ENCODE measurements at regions not wholly inside any gene's neighbourhood (a gene's known extent, or its start where the extent isn't known, plus 50 kb on each side); places are given as distances from the start of the nearest gene placed in this dataset.

GRCh38 chr10:57017356-57018037 lies 656.4 kb upstream of the ZWINT start:
- intact Hi-C loops (cut with DNase I), result no loop called here
- DNase-seq (ENCODE audit: low spot score), result no peak

GRCh38 chr10:57015595-57016318 lies 654.7 kb upstream of the ZWINT start:
- intact Hi-C loops (cut with DNase I), result no loop called here
- DNase-seq (ENCODE audit: low spot score), result no peak

- intact Hi-C loops (cut with DNase I), result no loop called here
- no peak for DNase-seq (ENCODE audit: low spot score)
Measured at GRCh38 chr10:57015187-57015586, 654.1 kb upstream of the ZWINT start.

GRCh38 chr10:57014758-57015157 lies 653.7 kb upstream of the ZWINT start:
- intact Hi-C loops (cut with DNase I), result no loop called here
- no peak for DNase-seq (ENCODE audit: low spot score)

GRCh38 chr10:57008189-57008588 lies 647.1 kb upstream of the ZWINT start:
- intact Hi-C loops (cut with DNase I), result no loop called here
- DNase-seq (ENCODE audit: low spot score), result no peak

GRCh38 chr10:56991591-56992069 lies 630.6 kb upstream of the ZWINT start:
- intact Hi-C loops (cut with DNase I), result no loop called here
- no peak for DNase-seq (ENCODE audit: low spot score)

- DNase-seq (ENCODE audit: low spot score), result no peak
- intact Hi-C loops (cut with DNase I), result no loop called here
Measured at GRCh38 chr10:56975513-56975912, 614.5 kb upstream of the ZWINT start.

GRCh38 chr10:56973766-56974165 lies 612.7 kb upstream of the ZWINT start:
- intact Hi-C loops (cut with DNase I), result no loop called here

GRCh38 chr10:56943221-56943755 lies 582.2 kb upstream of the ZWINT start:
- intact Hi-C loops (cut with DNase I), result no loop called here
- DNase-seq (ENCODE audit: low spot score), result no peak

More at GRCh38 chr10:56973766-56974165, 612.7 kb upstream of the ZWINT start:
- DNase-seq (ENCODE audit: low spot score), result no peak

GRCh38 chr10:56934515-56934914 lies 573.5 kb upstream of the ZWINT start:
- DNase-seq (ENCODE audit: low spot score), result no peak
- intact Hi-C loops (cut with DNase I), result no loop called here

GRCh38 chr10:56928714-56929113 lies 567.7 kb upstream of the ZWINT start:
- no peak for DNase-seq (ENCODE audit: low spot score)
- intact Hi-C loops (cut with DNase I), result no loop called here

- no peak for DNase-seq (ENCODE audit: low spot score)
- intact Hi-C loops (cut with DNase I), result no loop called here
Measured at GRCh38 chr10:56927701-56928100, 566.6 kb upstream of the ZWINT start.

GRCh38 chr10:56920601-56921261 lies 559.7 kb upstream of the ZWINT start:
- intact Hi-C loops (cut with DNase I), result no loop called here
- no peak for DNase-seq (ENCODE audit: low spot score)

GRCh38 chr10:56912043-56912442 lies 551.0 kb upstream of the ZWINT start:
- no peak for DNase-seq (ENCODE audit: low spot score)
- intact Hi-C loops (cut with DNase I), result no loop called here

GRCh38 chr10:56905051-56905450 lies 544.0 kb upstream of the ZWINT start:
- DNase-seq (ENCODE audit: low spot score), result no peak
- intact Hi-C loops (cut with DNase I), result no loop called here

GRCh38 chr10:56902554-56902953 lies 541.5 kb upstream of the ZWINT start:
- intact Hi-C loops (cut with DNase I), result no loop called here
- DNase-seq (ENCODE audit: low spot score), result no peak

GRCh38 chr10:56895306-56895705 lies 534.2 kb upstream of the ZWINT start:
- DNase-seq (ENCODE audit: low spot score), result no peak
- intact Hi-C loops (cut with DNase I), result no loop called here

GRCh38 chr10:56881218-56881617 lies 520.2 kb upstream of the ZWINT start:
- intact Hi-C loops (cut with DNase I), result no loop called here
- no peak for DNase-seq (ENCODE audit: low spot score)

- no peak for DNase-seq (ENCODE audit: low spot score)
- intact Hi-C loops (cut with DNase I), result no loop called here
Measured at GRCh38 chr10:56880606-56881005, 519.5 kb upstream of the ZWINT start.

GRCh38 chr10:56874950-56875349 lies 513.9 kb upstream of the ZWINT start:
- intact Hi-C loops (cut with DNase I), result no loop called here
- DNase-seq (ENCODE audit: low spot score), result no peak
